GM23338 (cell line): ENCODE measurements at regions not wholly inside any gene's neighbourhood (a gene's known extent, or its start where the extent isn't known, plus 50 kb on each side); places are given as distances from the start of the nearest gene placed in this dataset.

Experiments
- ATAC-seq: fragments of 200-7000 bp; cut with Tn5 transposase; 3 replicates; pipeline ENCODE4 v1.9.1; 2020
- DNase-seq: peaks from one replicate; pipeline ENCODE4 v3.0.0-alpha.2; 2015; ENCODE audit warnings: low spot score
- H2AFZ ChIP-seq: fragments of 200-600 bp; sonication (generic); 2 replicates; pipeline ENCODE4 v1.8.0; 2016; ENCODE audit warnings: antibody characterized with exemption, mild to moderate bottlenecking, moderate library complexity
- H3F3A ChIP-seq: fragments of 200-600 bp; sonication (generic); replicated peaks from 2 replicates; pipeline ENCODE4 v1.8.0; 2017; ENCODE audit warnings: antibody characterized with exemption, mixed run types, low read depth
- H3K27ac ChIP-seq: fragments of 200-600 bp; sonication (generic); 2 replicates; pipeline ENCODE4 v1.6.1; 2016; ENCODE audit warnings: low read depth
- H3K27me3 ChIP-seq: fragments of 200-600 bp; sonication (generic); 2 replicates; pipeline ENCODE4 v1.8.0; 2016; ENCODE audit warnings: mild to moderate bottlenecking, mixed run types, moderate library complexity; ENCODE audit not compliant: insufficient read depth
- H3K36me3 ChIP-seq: fragments of 200-600 bp; sonication (generic); 2 replicates; pipeline ENCODE4 v1.8.0; 2016; ENCODE audit warnings: mild to moderate bottlenecking; ENCODE audit not compliant: insufficient read depth
- H3K4me1 ChIP-seq: fragments of 200-600 bp; sonication (generic); 2 replicates; pipeline ENCODE4 v1.8.0; 2016; ENCODE audit warnings: mild to moderate bottlenecking, moderate library complexity; ENCODE audit not compliant: insufficient read depth
- H3K4me2 ChIP-seq: fragments of 200-600 bp; sonication (generic); 2 replicates; pipeline ENCODE4 v1.7.1; 2017; ENCODE audit warnings: mixed run types
- H3K4me3 ChIP-seq: fragments of 200-600 bp; sonication (generic); 2 replicates; pipeline ENCODE4 v1.6.1; 2016; ENCODE audit warnings: mixed run types
- H3K79me2 ChIP-seq: fragments of 200-600 bp; sonication (generic); replicated peaks from 2 replicates; pipeline ENCODE4 v1.8.0; 2017; ENCODE audit warnings: mild to moderate bottlenecking; ENCODE audit not compliant: insufficient read depth
- H3K9me2 ChIP-seq: fragments of 200-600 bp; sonication (generic); 2 replicates; pipeline ENCODE4 v1.8.0; 2017; ENCODE audit not compliant: insufficient read depth
- H4K20me1 ChIP-seq: fragments of 200-600 bp; sonication (generic); replicated peaks from 2 replicates; pipeline ENCODE4 v1.8.0; 2017; ENCODE audit warnings: mild to moderate bottlenecking; ENCODE audit not compliant: insufficient read depth
- H3K27ac Mint-ChIP-seq: 2 replicates; pipeline ENCODE4 v1.8.0; 2020; ENCODE audit warnings: inconsistent platforms, mild to moderate bottlenecking, moderate library complexity, mixed read lengths
- H3K27me3 Mint-ChIP-seq: 3 replicates; pipeline ENCODE4 v1.8.0; 2022; ENCODE audit warnings: low read depth, mild to moderate bottlenecking, moderate library complexity, mixed read lengths, inconsistent platforms; ENCODE audit not compliant: insufficient read depth, poor library complexity
- H3K36me3 Mint-ChIP-seq: 3 replicates; pipeline ENCODE4 v1.8.0; 2021; ENCODE audit warnings: low read depth, mild to moderate bottlenecking, inconsistent platforms, moderate library complexity, mixed read lengths
- H3K4me1 Mint-ChIP-seq: 3 replicates; pipeline ENCODE4 v1.8.0; 2020; ENCODE audit warnings: mild to moderate bottlenecking, inconsistent platforms, mixed read lengths
- H3K4me3 Mint-ChIP-seq: 3 replicates; pipeline ENCODE4 v1.8.0; 2021; ENCODE audit warnings: moderate library complexity, mild to moderate bottlenecking, inconsistent platforms, mixed read lengths
- H3K9me3 Mint-ChIP-seq: 3 replicates; pipeline ENCODE4 v1.8.0; 2020; ENCODE audit warnings: moderate library complexity, mild to moderate bottlenecking, inconsistent platforms, mixed read lengths
- CREB1 ChIP-seq: fragments of 250-450 bp; sonication (Bioruptor Pico); IDR thresholded peaks from 2 replicates; pipeline ENCODE4 v1.5.0; 2020; ENCODE audit warnings: low read depth, mild to moderate bottlenecking, moderate library complexity
- ETS1 ChIP-seq: IDR thresholded peaks from 2 replicates; pipeline ENCODE4 v1.6.1; 2016; ENCODE audit warnings: antibody characterized with exemption
- EZH2 ChIP-seq: fragments of 200-600 bp; sonication (generic); IDR thresholded peaks from one replicate; pipeline ENCODE4 v1.8.0; 2017; ENCODE audit warnings: antibody characterized with exemption, mild to moderate bottlenecking, low read depth; ENCODE audit not compliant: unreplicated experiment
- EZH2phosphoT487 ChIP-seq: fragments of 200-600 bp; sonication (generic); IDR thresholded peaks from one replicate; pipeline ENCODE4 v1.8.1; 2018; ENCODE audit warnings: antibody characterized with exemption; ENCODE audit not compliant: unreplicated experiment
- JUNB ChIP-seq: IDR thresholded peaks from one replicate; pipeline ENCODE4 v1.6.1; 2016; ENCODE audit warnings: antibody characterized with exemption; ENCODE audit not compliant: unreplicated experiment
- NANOG ChIP-seq: IDR thresholded peaks from 2 replicates; pipeline ENCODE4 v1.6.1; 2016; ENCODE audit warnings: antibody characterized with exemption, borderline replicate concordance
- POLR2AphosphoS5 ChIP-seq: IDR thresholded peaks from 2 replicates; pipeline ENCODE4 v1.6.1; 2016; ENCODE audit warnings: antibody characterized with exemption, low read depth
- STAT1 ChIP-seq: IDR thresholded peaks from one replicate; pipeline ENCODE4 v1.6.1; 2016; ENCODE audit warnings: antibody characterized with exemption; ENCODE audit not compliant: unreplicated experiment
- ZNF114 ChIP-seq: fragments of 250-450 bp; sonication (Bioruptor Pico); IDR thresholded peaks from 2 replicates; pipeline ENCODE4 v1.5.0; 2020; ENCODE audit warnings: mild to moderate bottlenecking, moderate library complexity
- ZNF331 ChIP-seq: fragments of 250-450 bp; sonication (Bioruptor Pico); IDR thresholded peaks from 2 replicates; pipeline ENCODE4 v1.5.0; 2020; ENCODE audit warnings: low read depth, mild to moderate bottlenecking, moderate library complexity
- ZNF462 ChIP-seq: fragments of 250-450 bp; sonication (Bioruptor Pico); IDR thresholded peaks from 2 replicates; pipeline ENCODE4 v1.5.0; 2020; ENCODE audit warnings: mild to moderate bottlenecking, moderate library complexity
- TF ChIP-seq, protein P1 (sequence below): IDR thresholded peaks from one replicate; pipeline ENCODE4 v1.6.1; 2018; ENCODE audit warnings: antibody characterized with exemption; ENCODE audit not compliant: unreplicated experiment
- TF ChIP-seq, protein P2 (sequence below), 2 experiments: fragments of 200-600 bp in 1 of 2; sonication (generic) in 1 of 2; conservative IDR thresholded peaks; 2 replicates each; pipeline versions ENCODE4 v1.5.1 to v1.6.1; 2016 to 2017; ENCODE audit warnings: antibody characterized with exemption in 2 of 2, low read depth in 2 of 2, mild to moderate bottlenecking in 2 of 2, moderate library complexity in 1 of 2

DNA sequence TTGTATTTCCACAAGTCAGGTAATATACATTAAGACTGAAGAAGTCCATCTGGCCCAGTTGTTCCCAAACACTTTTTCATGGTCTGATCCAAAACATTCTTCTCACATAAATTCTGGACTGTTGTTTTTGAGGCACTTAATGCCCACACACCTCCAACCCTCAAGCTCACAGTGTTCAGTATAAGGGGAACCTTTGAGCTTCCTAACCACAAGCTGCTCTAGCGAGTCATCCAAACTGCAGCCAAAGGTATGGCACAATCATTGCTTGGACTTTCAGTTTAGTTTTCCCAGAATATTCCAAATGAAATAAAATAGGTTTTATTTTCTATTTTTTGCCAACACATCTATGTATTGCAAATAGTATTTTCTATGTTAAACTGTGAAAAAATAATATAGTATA lies 103.0 kb downstream of the PUS7L start:
- Histone ChIP-seq H3K4me3 (no peak overlapping the region), H3K79me2 (no peaks in the 10 kb centered on the region), H3K4me1 (no peaks in the 10 kb centered on the region), H3K4me2 (no peak overlapping the region), H2AFZ (no peak overlapping the region), H3K36me3 (no peaks in the 10 kb centered on the region), H3K27ac (no peak overlapping the region), H3F3A (no peaks in the 10 kb centered on the region), H3K9me2 (no peaks in the 10 kb centered on the region), H4K20me1 (no peaks in the 10 kb centered on the region), H3K27me3 (no peaks in the 10 kb centered on the region)
- H3K4me1 Mint-ChIP-seq: peaks cover 6% of the 10 kb centered on the region; the same call in 2 of the 3 replicates
- no peaks in the 10 kb centered on the region for H3K9me3 Mint-ChIP-seq
- H3K36me3 Mint-ChIP-seq: no peaks in the 10 kb centered on the region
- ATAC-seq (no peak), DNase-seq (no peak)
- H3K27me3 Mint-ChIP-seq: no peaks in the 10 kb centered on the region
- no peak for TF ChIP-seq ZNF331 (CRISPR knock-in tag)
- no peak for TF ChIP-seq EZH2
- no peak for TF ChIP-seq NANOG
- no peak for TF ChIP-seq EZH2phosphoT487
- TF ChIP-seq ETS1: no peak
- TF ChIP-seq, protein P1, sequence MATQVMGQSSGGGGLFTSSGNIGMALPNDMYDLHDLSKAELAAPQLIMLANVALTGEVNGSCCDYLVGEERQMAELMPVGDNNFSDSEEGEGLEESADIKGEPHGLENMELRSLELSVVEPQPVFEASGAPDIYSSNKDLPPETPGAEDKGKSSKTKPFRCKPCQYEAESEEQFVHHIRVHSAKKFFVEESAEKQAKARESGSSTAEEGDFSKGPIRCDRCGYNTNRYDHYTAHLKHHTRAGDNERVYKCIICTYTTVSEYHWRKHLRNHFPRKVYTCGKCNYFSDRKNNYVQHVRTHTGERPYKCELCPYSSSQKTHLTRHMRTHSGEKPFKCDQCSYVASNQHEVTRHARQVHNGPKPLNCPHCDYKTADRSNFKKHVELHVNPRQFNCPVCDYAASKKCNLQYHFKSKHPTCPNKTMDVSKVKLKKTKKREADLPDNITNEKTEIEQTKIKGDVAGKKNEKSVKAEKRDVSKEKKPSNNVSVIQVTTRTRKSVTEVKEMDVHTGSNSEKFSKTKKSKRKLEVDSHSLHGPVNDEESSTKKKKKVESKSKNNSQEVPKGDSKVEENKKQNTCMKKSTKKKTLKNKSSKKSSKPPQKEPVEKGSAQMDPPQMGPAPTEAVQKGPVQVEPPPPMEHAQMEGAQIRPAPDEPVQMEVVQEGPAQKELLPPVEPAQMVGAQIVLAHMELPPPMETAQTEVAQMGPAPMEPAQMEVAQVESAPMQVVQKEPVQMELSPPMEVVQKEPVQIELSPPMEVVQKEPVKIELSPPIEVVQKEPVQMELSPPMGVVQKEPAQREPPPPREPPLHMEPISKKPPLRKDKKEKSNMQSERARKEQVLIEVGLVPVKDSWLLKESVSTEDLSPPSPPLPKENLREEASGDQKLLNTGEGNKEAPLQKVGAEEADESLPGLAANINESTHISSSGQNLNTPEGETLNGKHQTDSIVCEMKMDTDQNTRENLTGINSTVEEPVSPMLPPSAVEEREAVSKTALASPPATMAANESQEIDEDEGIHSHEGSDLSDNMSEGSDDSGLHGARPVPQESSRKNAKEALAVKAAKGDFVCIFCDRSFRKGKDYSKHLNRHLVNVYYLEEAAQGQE: no peak
- no peak for TF ChIP-seq CREB1
- TF ChIP-seq POLR2AphosphoS5: no peak
- TF ChIP-seq, protein P2, sequence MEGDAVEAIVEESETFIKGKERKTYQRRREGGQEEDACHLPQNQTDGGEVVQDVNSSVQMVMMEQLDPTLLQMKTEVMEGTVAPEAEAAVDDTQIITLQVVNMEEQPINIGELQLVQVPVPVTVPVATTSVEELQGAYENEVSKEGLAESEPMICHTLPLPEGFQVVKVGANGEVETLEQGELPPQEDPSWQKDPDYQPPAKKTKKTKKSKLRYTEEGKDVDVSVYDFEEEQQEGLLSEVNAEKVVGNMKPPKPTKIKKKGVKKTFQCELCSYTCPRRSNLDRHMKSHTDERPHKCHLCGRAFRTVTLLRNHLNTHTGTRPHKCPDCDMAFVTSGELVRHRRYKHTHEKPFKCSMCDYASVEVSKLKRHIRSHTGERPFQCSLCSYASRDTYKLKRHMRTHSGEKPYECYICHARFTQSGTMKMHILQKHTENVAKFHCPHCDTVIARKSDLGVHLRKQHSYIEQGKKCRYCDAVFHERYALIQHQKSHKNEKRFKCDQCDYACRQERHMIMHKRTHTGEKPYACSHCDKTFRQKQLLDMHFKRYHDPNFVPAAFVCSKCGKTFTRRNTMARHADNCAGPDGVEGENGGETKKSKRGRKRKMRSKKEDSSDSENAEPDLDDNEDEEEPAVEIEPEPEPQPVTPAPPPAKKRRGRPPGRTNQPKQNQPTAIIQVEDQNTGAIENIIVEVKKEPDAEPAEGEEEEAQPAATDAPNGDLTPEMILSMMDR (conservative IDR thresholded peaks at IDR 0.05; ENCODE audit: low read depth in 2 of 2): no peak
- no peak for TF ChIP-seq ZNF114
- no peak for TF ChIP-seq JUNB
- no peak for TF ChIP-seq STAT1
- TF ChIP-seq ZNF462: no peak
- no peak overlapping the region for H3K4me3 Mint-ChIP-seq
- H3K27ac Mint-ChIP-seq: no peak overlapping the region
